CD4-positive, alpha-beta T cell (primary cell): ENCODE measurements at regions not wholly inside any gene's neighbourhood (a gene's known extent, or its start where the extent isn't known, plus 50 kb on each side); places are given as distances from the start of the nearest gene placed in this dataset.

Experiments used
- ATAC-seq: fragments of 200-7000 bp; cut with Tn5 transposase; one replicate; pipeline ENCODE4 v1.10.0; 2022; ENCODE audit warnings: mild to moderate bottlenecking; ENCODE audit not compliant: poor library complexity
- CTCF ChIA-PET: fragments of 350-600 bp; sonication (Branson Sonifier 250); formaldehyde crosslinking; loops from one replicate; lab custom pipeline; 2021; ENCODE audit warnings: antibody characterized with exemption, inconsistent platforms; lab: Charles Lee
- POLR2A ChIA-PET: fragments of 350-600 bp; sonication (Branson Sonifier 250); formaldehyde crosslinking; loops from one replicate; lab custom pipeline; 2021; ENCODE audit warnings: antibody characterized with exemption, inconsistent platforms; lab: Charles Lee
- DNase-seq, 14 experiments: peaks; one replicate each; pipeline ENCODE4 v3.0.0-alpha.2; 2013 to 2020; ENCODE audit warnings: mixed read lengths in 2 of 14
- H3K27ac ChIP-seq, 2 donors: one replicate each; pipeline versions ENCODE4 v1.5.1 to v1.7.0; 2013; ENCODE audit warnings: low read length in 2 of 2, low read depth in 1 of 2, mild to moderate bottlenecking in 1 of 2
- H3K27me3 ChIP-seq, 2 experiments: 1 replicate in 1 of 2; 2 replicates in 1 of 2; pipeline versions ENCODE4 v1.6.1 to v1.7.0; 2013; ENCODE audit warnings: low read length in 2 of 2, control low read depth in 1 of 2, mild to moderate bottlenecking in 1 of 2, moderate library complexity in 1 of 2; ENCODE audit not compliant: insufficient read depth in 2 of 2, control insufficient read depth in 1 of 2
- H3K36me3 ChIP-seq: one replicate; pipeline ENCODE4 v1.6.1; 2013; ENCODE audit warnings: low read length, control low read depth; ENCODE audit not compliant: insufficient read depth
- H3K4me1 ChIP-seq: one replicate; pipeline ENCODE4 v1.6.1; 2013; ENCODE audit warnings: low read length, control low read depth; ENCODE audit not compliant: insufficient read depth
- H3K4me3 ChIP-seq: one replicate; pipeline ENCODE4 v1.5.1; 2013; ENCODE audit warnings: mild to moderate bottlenecking, low read length, moderate library complexity
- H3K9me3 ChIP-seq, 2 experiments: 1 replicate in 1 of 2; 2 replicates in 1 of 2; pipeline versions ENCODE4 v1.6.1 to v1.7.0; 2013; ENCODE audit warnings: low read length in 2 of 2, mild to moderate bottlenecking in 2 of 2, control low read depth in 1 of 2, moderate library complexity in 1 of 2; ENCODE audit not compliant: control insufficient read depth in 1 of 2, insufficient read depth in 1 of 2
- H3K27ac Mint-ChIP-seq: one replicate; pipeline ENCODE4 v1.8.0; 2020; ENCODE audit warnings: mixed read lengths
- H3K27me3 Mint-ChIP-seq: one replicate; pipeline ENCODE4 v1.8.0; 2021; ENCODE audit warnings: mixed read lengths
- H3K36me3 Mint-ChIP-seq: one replicate; pipeline ENCODE4 v1.8.0; 2021; ENCODE audit warnings: low read depth, mixed read lengths
- H3K4me1 Mint-ChIP-seq: one replicate; pipeline ENCODE4 v1.8.0; 2021; ENCODE audit warnings: low read depth, mixed read lengths
- H3K4me3 Mint-ChIP-seq: one replicate; pipeline ENCODE4 v1.8.0; 2020; ENCODE audit warnings: mild to moderate bottlenecking, mixed read lengths
- H3K9me3 Mint-ChIP-seq: one replicate; pipeline ENCODE4 v1.8.0; 2020; ENCODE audit warnings: mixed read lengths
- intact Hi-C, 2 experiments: fragments of 100-400 bp; cut with DNase I in 1 of 2; cut with micrococcal nuclease in 1 of 2; formaldehyde crosslinking; loops; one replicate each; pipeline versions ENCODE4 v1.15.1 to v1.9.0; 2023 to 2025; cut with DNase I, micrococcal nuclease
- TF ChIP-seq, protein P1 (sequence below): fragments of 200-600 bp; IDR thresholded peaks from one replicate; pipeline ENCODE4 v1.8.0; 2022; ENCODE audit warnings: antibody characterized with exemption, mild to moderate bottlenecking

GRCh38 chr13:85626603-85627002 is 172.6 kb downstream of the SLITRK6 start:
- Histone ChIP-seq H3K27me3 (no peaks in the 10 kb centered on the region), H3K4me3 (no peak overlapping the region), H3K36me3 (no peaks in the 10 kb centered on the region), H3K9me3 (peaks cover 0 to 5% of the 10 kb centered on the region in 2 experiments), H3K27ac (no peak overlapping the region), H3K4me1 (no peaks in the 10 kb centered on the region)
- Mint-ChIP-seq H3K27ac (no peak overlapping the region), H3K4me1 (no peaks in the 10 kb centered on the region), H3K27me3 (no peaks in the 10 kb centered on the region), H3K4me3 (no peak overlapping the region), H3K9me3 (no peaks in the 10 kb centered on the region), H3K36me3 (no peaks in the 10 kb centered on the region)
- intact Hi-C loops = no loop called here
- ATAC-seq (no peak), DNase-seq (no peak)
- POLR2A ChIA-PET = no interaction called here
- TF ChIP-seq, protein P1, sequence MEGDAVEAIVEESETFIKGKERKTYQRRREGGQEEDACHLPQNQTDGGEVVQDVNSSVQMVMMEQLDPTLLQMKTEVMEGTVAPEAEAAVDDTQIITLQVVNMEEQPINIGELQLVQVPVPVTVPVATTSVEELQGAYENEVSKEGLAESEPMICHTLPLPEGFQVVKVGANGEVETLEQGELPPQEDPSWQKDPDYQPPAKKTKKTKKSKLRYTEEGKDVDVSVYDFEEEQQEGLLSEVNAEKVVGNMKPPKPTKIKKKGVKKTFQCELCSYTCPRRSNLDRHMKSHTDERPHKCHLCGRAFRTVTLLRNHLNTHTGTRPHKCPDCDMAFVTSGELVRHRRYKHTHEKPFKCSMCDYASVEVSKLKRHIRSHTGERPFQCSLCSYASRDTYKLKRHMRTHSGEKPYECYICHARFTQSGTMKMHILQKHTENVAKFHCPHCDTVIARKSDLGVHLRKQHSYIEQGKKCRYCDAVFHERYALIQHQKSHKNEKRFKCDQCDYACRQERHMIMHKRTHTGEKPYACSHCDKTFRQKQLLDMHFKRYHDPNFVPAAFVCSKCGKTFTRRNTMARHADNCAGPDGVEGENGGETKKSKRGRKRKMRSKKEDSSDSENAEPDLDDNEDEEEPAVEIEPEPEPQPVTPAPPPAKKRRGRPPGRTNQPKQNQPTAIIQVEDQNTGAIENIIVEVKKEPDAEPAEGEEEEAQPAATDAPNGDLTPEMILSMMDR = no peak
- CTCF ChIA-PET = no interaction called here

- intact Hi-C loops = no loop called here
- no peaks in the 10 kb centered on the region for H3K27me3 ChIP-seq
Observed at GRCh38 chr13:85619321-85619720, 179.9 kb downstream of the SLITRK6 start.

GRCh38 chr13:85618521-85618920 is 180.7 kb downstream of the SLITRK6 start:
- no peaks in the 10 kb centered on the region for H3K9me3 Mint-ChIP-seq

More at GRCh38 chr13:85619321-85619720, 179.9 kb downstream of the SLITRK6 start:
- ATAC-seq = no peak
- H3K36me3 Mint-ChIP-seq = no peaks in the 10 kb centered on the region
- POLR2A ChIA-PET = no interaction called here
- Histone ChIP-seq H3K27ac (no peak overlapping the region), H3K36me3 (no peaks in the 10 kb centered on the region), H3K4me3 (no peak overlapping the region), H3K4me1 (no peaks in the 10 kb centered on the region), H3K9me3 (no peaks in the 10 kb centered on the region)
- H3K9me3 Mint-ChIP-seq = no peaks in the 10 kb centered on the region
- CTCF ChIA-PET = no interaction called here
- TF ChIP-seq, protein P1 = no peak
- H3K27ac Mint-ChIP-seq = no peak overlapping the region
- no peaks in the 10 kb centered on the region for H3K27me3 Mint-ChIP-seq
- DNase-seq = no peak
- no peak overlapping the region for H3K4me3 Mint-ChIP-seq
- no peaks in the 10 kb centered on the region for H3K4me1 Mint-ChIP-seq

More at GRCh38 chr13:85618521-85618920, 180.7 kb downstream of the SLITRK6 start:
- intact Hi-C loops = no loop called here
- Mint-ChIP-seq H3K4me1 (no peaks in the 10 kb centered on the region), H3K36me3 (no peaks in the 10 kb centered on the region), H3K27ac (no peak overlapping the region), H3K4me3 (no peak overlapping the region), H3K27me3 (no peaks in the 10 kb centered on the region)
- Histone ChIP-seq H3K27me3 (no peaks in the 10 kb centered on the region), H3K9me3 (no peaks in the 10 kb centered on the region), H3K4me1 (no peaks in the 10 kb centered on the region), H3K27ac (no peak overlapping the region), H3K4me3 (no peak overlapping the region), H3K36me3 (no peaks in the 10 kb centered on the region)
- no peak for DNase-seq
- ChIA-PET POLR2A (no interaction called here), CTCF (no interaction called here)
- no peak for ATAC-seq
- TF ChIP-seq, protein P1 = no peak
